Mesothelial cell of epicardium (in vitro differentiated cells): ENCODE measurements at regions not wholly inside any gene's neighbourhood (a gene's known extent, or its start where the extent isn't known, plus 50 kb on each side); places are given as distances from the start of the nearest gene placed in this dataset.

Experiments used
- DNase-seq, 2 experiments: peaks; one replicate each; pipeline ENCODE4 v3.0.0; 2021; ENCODE audit warnings: low spot score in 2 of 2; ENCODE audit not compliant: unreplicated experiment in 2 of 2
- H3K27ac Mint-ChIP-seq: 2 replicates; pipeline ENCODE4 v1.8.0; 2021; ENCODE audit warnings: mixed read lengths
- H3K27me3 Mint-ChIP-seq: 2 replicates; pipeline ENCODE4 v1.8.0; 2021; ENCODE audit warnings: low read depth, mixed read lengths
- H3K36me3 Mint-ChIP-seq: 2 replicates; pipeline ENCODE4 v1.8.0; 2021; ENCODE audit warnings: mixed read lengths
- H3K4me1 Mint-ChIP-seq: 2 replicates; pipeline ENCODE4 v1.8.0; 2021; ENCODE audit warnings: mixed read lengths
- H3K4me3 Mint-ChIP-seq: 2 replicates; pipeline ENCODE4 v1.8.0; 2021; ENCODE audit warnings: mild to moderate bottlenecking, moderate library complexity, mixed read lengths
- H3K9me3 Mint-ChIP-seq: 2 replicates; pipeline ENCODE4 v1.8.0; 2021; ENCODE audit warnings: mixed read lengths
- CTCF ChIP-seq: fragments of 200-600 bp; sonication (generic); IDR thresholded peaks from one replicate; pipeline ENCODE4 v1.5.0; 2021; ENCODE audit warnings: antibody characterized with exemption; ENCODE audit not compliant: unreplicated experiment

- Mint-ChIP-seq H3K4me3 (no peak overlapping the region), H3K9me3 (no peaks in the 10 kb centered on the region), H3K4me1 (no peaks in the 10 kb centered on the region), H3K36me3 (no peaks in the 10 kb centered on the region), H3K27ac (no peak overlapping the region), H3K27me3 (peaks cover 27% of the 10 kb centered on the region)
- no peak for TF ChIP-seq CTCF
- DNase-seq, result no peak
Measured at GRCh38 chr1:3978196-3978989, 78.3 kb upstream of the C1orf174 start.

- Mint-ChIP-seq H3K36me3 (no peaks in the 10 kb centered on the region), H3K4me1 (no peaks in the 10 kb centered on the region), H3K9me3 (no peaks in the 10 kb centered on the region), H3K27ac (no peak overlapping the region), H3K4me3 (no peak overlapping the region), H3K27me3 (peaks cover 27% of the 10 kb centered on the region)
- no peak for DNase-seq
- no peak for TF ChIP-seq CTCF
Measured at GRCh38 chr1:3978990-3979325, 78.9 kb upstream of the C1orf174 start.

- no peaks in the 10 kb centered on the region for H3K4me1 Mint-ChIP-seq
- H3K27me3 Mint-ChIP-seq, result peaks cover 29% of the 10 kb centered on the region
- H3K36me3 Mint-ChIP-seq, result no peaks in the 10 kb centered on the region
- H3K27ac Mint-ChIP-seq, result no peak overlapping the region
- no peak for DNase-seq
- no peak for TF ChIP-seq CTCF
- H3K9me3 Mint-ChIP-seq, result no peaks in the 10 kb centered on the region
- no peak overlapping the region for H3K4me3 Mint-ChIP-seq
Measured at GRCh38 chr1:3981261-3981660, 81.2 kb upstream of the C1orf174 start.

- H3K4me1 Mint-ChIP-seq, result no peaks in the 10 kb centered on the region
- no peak overlapping the region for H3K27ac Mint-ChIP-seq
- no peak for DNase-seq
- peaks cover 26% of the 10 kb centered on the region for H3K27me3 Mint-ChIP-seq
- no peak overlapping the region for H3K4me3 Mint-ChIP-seq
- no peaks in the 10 kb centered on the region for H3K9me3 Mint-ChIP-seq
- no peak for TF ChIP-seq CTCF
- no peaks in the 10 kb centered on the region for H3K36me3 Mint-ChIP-seq
Measured at GRCh38 chr1:3981746-3982505, 81.9 kb upstream of the C1orf174 start.

GRCh38 chr1:3983181-3983580, 83.1 kb upstream of the C1orf174 start:
- TF ChIP-seq CTCF, result no peak
- no peak overlapping the region for H3K27ac Mint-ChIP-seq
- no peak overlapping the region for H3K4me3 Mint-ChIP-seq
- no peaks in the 10 kb centered on the region for H3K4me1 Mint-ChIP-seq
- H3K27me3 Mint-ChIP-seq, result peaks cover 22% of the 10 kb centered on the region
- no peak for DNase-seq
- no peaks in the 10 kb centered on the region for H3K9me3 Mint-ChIP-seq
- H3K36me3 Mint-ChIP-seq, result no peaks in the 10 kb centered on the region
